RWPE2 (cell line): ENCODE measurements at regions not wholly inside any gene's neighbourhood (a gene's known extent, or its start where the extent isn't known, plus 50 kb on each side); places are given as distances from the start of the nearest gene placed in this dataset.
"Not testable (repeated sequence)": the region's sequence is repeated elsewhere in the genome, so short reads cannot be mapped to it uniquely, and the experiment has no call there.

Experiments used
- ATAC-seq: fragments of 200-7000 bp; cut with Tn5 transposase; 3 replicates; pipeline ENCODE4 v1.9.1; 2021; ENCODE audit warnings: low read depth
- DNase-seq: peaks from one replicate; pipeline ENCODE4 v3.0.0-alpha.2; 2020; ENCODE audit warnings: low spot score
- H3K27ac ChIP-seq: fragments of 450-650 bp; 2 replicates; pipeline ENCODE4 v1.5.1; 2017; ENCODE audit warnings: mild to moderate bottlenecking; ENCODE audit not compliant: poor library complexity, severe bottlenecking
- H3K27me3 ChIP-seq: fragments of 250-450 bp; sonication (Bioruptor Pico); 2 replicates; pipeline ENCODE4 v1.5.1; 2021; ENCODE audit warnings: mild to moderate bottlenecking, moderate library complexity; ENCODE audit not compliant: insufficient read depth, poor library complexity, severe bottlenecking
- H3K36me3 ChIP-seq: fragments of 250-450 bp; sonication (Bioruptor Pico); 2 replicates; pipeline ENCODE4 v1.5.1; 2020; ENCODE audit warnings: low read depth, mild to moderate bottlenecking, moderate library complexity
- H3K4me1 ChIP-seq: fragments of 250-450 bp; sonication (Bioruptor Pico); 2 replicates; pipeline ENCODE4 v1.5.1; 2021; ENCODE audit warnings: mild to moderate bottlenecking, moderate library complexity; ENCODE audit not compliant: insufficient read depth, poor library complexity, severe bottlenecking
- H3K4me3 ChIP-seq: fragments of 250-450 bp; sonication (Bioruptor Pico); 2 replicates; pipeline ENCODE4 v1.5.1; 2021; ENCODE audit warnings: mild to moderate bottlenecking, moderate library complexity; ENCODE audit not compliant: severe bottlenecking
- H3K9me3 ChIP-seq: fragments of 250-450 bp; sonication (Bioruptor Pico); 2 replicates; pipeline ENCODE4 v1.5.1; 2021; ENCODE audit warnings: mild to moderate bottlenecking, moderate library complexity; ENCODE audit not compliant: severe bottlenecking
- TF ChIP-seq, protein P1 (sequence below): fragments of 450-650 bp; IDR thresholded peaks from one replicate; pipeline ENCODE4 v1.5.1; 2017; ENCODE audit warnings: mild to moderate bottlenecking, moderate library complexity; ENCODE audit not compliant: poor library complexity, severe bottlenecking

DNA sequence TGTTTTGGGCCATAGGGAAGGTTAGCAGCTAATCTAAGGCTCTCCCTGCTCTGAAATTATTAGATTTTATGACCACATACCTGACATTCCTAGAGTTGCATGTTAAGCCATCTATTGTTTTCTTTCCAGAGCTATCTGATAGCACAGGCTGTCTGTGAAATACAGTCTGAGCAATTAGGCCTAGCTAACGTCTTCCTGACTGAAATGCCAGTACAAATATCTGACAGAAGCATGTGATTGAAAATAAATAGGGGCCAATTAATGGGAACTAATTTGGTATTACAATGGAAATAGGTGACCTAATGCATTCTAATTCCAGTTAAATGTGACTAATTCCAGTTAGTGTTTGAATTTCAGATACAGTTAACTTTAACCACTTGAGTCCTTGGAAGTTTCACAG is 115.2 kb downstream of the C12orf75 start:
- TF ChIP-seq, protein P1, sequence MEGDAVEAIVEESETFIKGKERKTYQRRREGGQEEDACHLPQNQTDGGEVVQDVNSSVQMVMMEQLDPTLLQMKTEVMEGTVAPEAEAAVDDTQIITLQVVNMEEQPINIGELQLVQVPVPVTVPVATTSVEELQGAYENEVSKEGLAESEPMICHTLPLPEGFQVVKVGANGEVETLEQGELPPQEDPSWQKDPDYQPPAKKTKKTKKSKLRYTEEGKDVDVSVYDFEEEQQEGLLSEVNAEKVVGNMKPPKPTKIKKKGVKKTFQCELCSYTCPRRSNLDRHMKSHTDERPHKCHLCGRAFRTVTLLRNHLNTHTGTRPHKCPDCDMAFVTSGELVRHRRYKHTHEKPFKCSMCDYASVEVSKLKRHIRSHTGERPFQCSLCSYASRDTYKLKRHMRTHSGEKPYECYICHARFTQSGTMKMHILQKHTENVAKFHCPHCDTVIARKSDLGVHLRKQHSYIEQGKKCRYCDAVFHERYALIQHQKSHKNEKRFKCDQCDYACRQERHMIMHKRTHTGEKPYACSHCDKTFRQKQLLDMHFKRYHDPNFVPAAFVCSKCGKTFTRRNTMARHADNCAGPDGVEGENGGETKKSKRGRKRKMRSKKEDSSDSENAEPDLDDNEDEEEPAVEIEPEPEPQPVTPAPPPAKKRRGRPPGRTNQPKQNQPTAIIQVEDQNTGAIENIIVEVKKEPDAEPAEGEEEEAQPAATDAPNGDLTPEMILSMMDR: no peak
- Histone ChIP-seq H3K9me3 (no peaks in the 10 kb centered on the region), H3K4me3 (no peak overlapping the region), H3K4me1 (peaks cover 19% of the 10 kb centered on the region), H3K27me3 (no peaks in the 10 kb centered on the region), H3K36me3 (no peaks in the 10 kb centered on the region), H3K27ac (peak overlapping the region; percentile 90)
- no peak for DNase-seq
- peak; percentile 95 for ATAC-seq

DNA sequence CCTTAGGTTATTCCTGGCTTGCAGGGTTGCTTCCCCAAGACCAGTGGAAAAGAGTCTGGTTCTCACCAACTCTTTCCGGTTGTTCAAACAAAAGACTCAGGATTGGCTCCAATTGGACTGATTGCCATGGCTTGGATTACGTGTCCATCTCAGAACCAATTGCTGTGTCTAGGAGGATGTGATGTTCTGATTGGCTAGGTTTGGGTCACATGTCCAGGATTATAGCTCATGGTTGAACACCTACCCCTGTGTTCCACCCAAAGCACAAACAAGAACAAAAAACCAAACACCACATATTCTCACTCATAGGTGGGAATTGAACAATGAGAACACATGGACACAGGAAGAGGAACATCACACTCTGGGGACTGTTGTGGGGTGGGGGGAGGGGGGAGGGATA is 116.0 kb downstream of the C12orf75 start:
- DNase-seq, H3K4me3 ChIP-seq, H3K27me3 ChIP-seq, ATAC-seq, H3K36me3 ChIP-seq, H3K9me3 ChIP-seq: not testable (repeated sequence)
- Histone ChIP-seq H3K4me1 (peaks cover 19% of the 10 kb centered on the region), H3K27ac (peak overlapping the region; percentile 90)

DNA sequence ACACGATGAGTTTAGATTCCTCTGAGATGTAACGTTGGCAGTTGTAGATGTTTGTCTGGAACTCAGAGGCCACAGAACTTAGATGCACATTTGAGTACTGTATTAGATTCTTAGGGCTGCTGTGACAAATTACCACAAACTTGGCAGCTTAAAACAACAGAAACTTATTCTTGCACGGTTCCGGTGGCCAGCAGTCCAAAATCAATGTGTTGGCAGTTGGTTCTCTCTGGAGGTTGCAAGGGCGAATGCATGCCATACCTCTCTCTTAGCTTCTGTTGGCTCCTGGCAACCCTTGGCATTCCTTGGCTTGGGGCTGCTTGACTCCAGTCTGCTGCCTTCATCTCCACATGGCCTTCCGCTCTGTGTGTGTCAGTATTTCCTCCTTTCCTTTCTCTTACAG is 118.9 kb downstream of the C12orf75 start:
- Histone ChIP-seq H3K27me3 (no peaks in the 10 kb centered on the region), H3K9me3 (no peaks in the 10 kb centered on the region), H3K36me3 (no peaks in the 10 kb centered on the region), H3K27ac (no peak overlapping the region), H3K4me3 (no peak overlapping the region), H3K4me1 (peaks cover 16% of the 10 kb centered on the region)
- DNase-seq (no peak), ATAC-seq (no peak)
- TF ChIP-seq, protein P1: no peak

DNA sequence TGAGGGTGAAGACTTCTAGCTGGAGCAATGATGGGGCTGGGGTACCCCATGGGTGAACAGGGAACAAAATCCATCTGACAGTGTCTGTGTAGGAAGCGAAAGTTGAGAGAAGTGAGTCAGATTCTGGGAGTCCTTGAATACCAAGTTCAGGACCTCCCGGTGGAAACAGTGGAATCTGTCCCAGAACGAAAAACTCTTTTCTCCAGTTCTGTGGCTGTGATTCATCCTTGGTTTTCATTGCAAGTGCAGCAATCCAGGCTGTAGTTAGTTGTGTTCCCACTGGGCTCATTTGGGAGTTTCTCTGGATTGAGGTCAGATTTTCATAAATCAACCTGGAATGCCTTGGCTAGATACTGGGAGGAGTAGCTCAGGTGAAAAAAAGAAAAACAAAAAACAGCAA is 120.7 kb downstream of the C12orf75 start:
- TF ChIP-seq, protein P1: no peak
- no peaks in the 10 kb centered on the region for H3K36me3 ChIP-seq
- no peak overlapping the region for H3K4me3 ChIP-seq
- H3K4me1 ChIP-seq: peaks cover 5% of the 10 kb centered on the region
- DNase-seq (no peak), ATAC-seq (no peak)
- H3K27me3 ChIP-seq: no peaks in the 10 kb centered on the region
- no peak overlapping the region for H3K27ac ChIP-seq
- H3K9me3 ChIP-seq: no peaks in the 10 kb centered on the region

DNA sequence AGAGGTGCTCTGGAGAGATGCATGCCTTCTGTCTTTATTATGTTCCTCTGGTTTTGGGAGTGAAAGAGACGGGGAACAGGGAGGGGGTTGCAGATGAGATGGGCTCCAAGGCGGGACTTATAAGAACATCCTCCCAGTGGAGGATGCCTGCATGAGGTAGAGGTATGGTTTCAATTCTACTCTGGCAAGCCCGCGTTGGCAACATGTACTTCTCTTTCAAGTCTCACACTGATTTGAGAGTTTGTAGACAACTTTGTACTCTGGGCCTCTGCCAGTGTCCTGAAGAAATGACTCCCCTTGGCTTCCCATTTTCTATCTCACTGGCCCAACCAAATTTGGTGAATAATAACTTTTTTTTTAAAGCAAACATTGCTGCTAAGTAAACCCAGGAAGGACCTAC is 121.3 kb downstream of the C12orf75 start:
- Histone ChIP-seq H3K4me3 (no peak overlapping the region), H3K27me3 (no peaks in the 10 kb centered on the region), H3K27ac (no peak overlapping the region), H3K9me3 (no peaks in the 10 kb centered on the region), H3K4me1 (peaks cover 5% of the 10 kb centered on the region), H3K36me3 (no peaks in the 10 kb centered on the region)
- TF ChIP-seq, protein P1: no peak
- DNase-seq (no peak), ATAC-seq (no peak)
